ENCODE measurements at regions not wholly inside any gene's neighbourhood (a gene's known extent, or its start where the extent isn't known, plus 50 kb on each side); places are given as distances from the start of the nearest gene placed in this dataset.

GRCh38 chr9:87127543-87127942 lies 180.2 kb upstream of the GAS1 start:
- peaks cover 21% of the 10 kb centered on the region for H3K4me1 ChIP-seq (ENCODE audit: control insufficient read depth, extremely low read depth, insufficient read depth, low read length)
- no peak overlapping the region for H3K27ac ChIP-seq (ENCODE audit: control insufficient read depth, insufficient read depth, low read length)
- no peak overlapping the region for H3K9ac ChIP-seq (ENCODE audit: control insufficient read depth, extremely low read depth, insufficient read depth, low read length)
- H2AFZ ChIP-seq (ENCODE audit: control insufficient read depth, low read length): no peak overlapping the region
- FAIRE-seq: no peak
- dilution Hi-C loops (cut with MboI; ENCODE audit: extremely low pct_ligation_motif_present, low sequenced_read_pairs): no loop called here
- H4K20me1 ChIP-seq (ENCODE audit: control insufficient read depth, extremely low read depth, insufficient read depth, low read length): no peaks in the 10 kb centered on the region
- no peaks in the 10 kb centered on the region for H3K27me3 ChIP-seq (ENCODE audit: control insufficient read depth, extremely low read depth, insufficient read depth, low read length)
- no peaks in the 10 kb centered on the region for H3K9me1 ChIP-seq (ENCODE audit: control insufficient read depth, extremely low read depth, insufficient read depth, low read length)
- TF ChIP-seq, protein P1, sequence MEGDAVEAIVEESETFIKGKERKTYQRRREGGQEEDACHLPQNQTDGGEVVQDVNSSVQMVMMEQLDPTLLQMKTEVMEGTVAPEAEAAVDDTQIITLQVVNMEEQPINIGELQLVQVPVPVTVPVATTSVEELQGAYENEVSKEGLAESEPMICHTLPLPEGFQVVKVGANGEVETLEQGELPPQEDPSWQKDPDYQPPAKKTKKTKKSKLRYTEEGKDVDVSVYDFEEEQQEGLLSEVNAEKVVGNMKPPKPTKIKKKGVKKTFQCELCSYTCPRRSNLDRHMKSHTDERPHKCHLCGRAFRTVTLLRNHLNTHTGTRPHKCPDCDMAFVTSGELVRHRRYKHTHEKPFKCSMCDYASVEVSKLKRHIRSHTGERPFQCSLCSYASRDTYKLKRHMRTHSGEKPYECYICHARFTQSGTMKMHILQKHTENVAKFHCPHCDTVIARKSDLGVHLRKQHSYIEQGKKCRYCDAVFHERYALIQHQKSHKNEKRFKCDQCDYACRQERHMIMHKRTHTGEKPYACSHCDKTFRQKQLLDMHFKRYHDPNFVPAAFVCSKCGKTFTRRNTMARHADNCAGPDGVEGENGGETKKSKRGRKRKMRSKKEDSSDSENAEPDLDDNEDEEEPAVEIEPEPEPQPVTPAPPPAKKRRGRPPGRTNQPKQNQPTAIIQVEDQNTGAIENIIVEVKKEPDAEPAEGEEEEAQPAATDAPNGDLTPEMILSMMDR (optimal IDR thresholded peaks at IDR 0.05 in 1 of 3, IDR thresholded peaks at IDR 0.05 in 1 of 3, conservative IDR thresholded peaks at IDR 0.05 in 1 of 3; ENCODE audit: extremely low read depth in 1 of 3, insufficient read depth in 2 of 3, low read length in 3 of 3): no peak
- TF ChIP-seq EZH2 (IDR thresholded peaks at IDR 0.05; ENCODE audit: low read length): no peak
- H3K4me3 ChIP-seq (ENCODE audit: control insufficient read depth in 2 of 3, extremely low read depth in 1 of 3, insufficient read depth in 2 of 3, low read depth in 1 of 3, low read length in 3 of 3): no peak overlapping the region
- no peak overlapping the region for H3K4me2 ChIP-seq (ENCODE audit: control insufficient read depth, extremely low read depth, insufficient read depth, low read depth, low read length)
- no peaks in the 10 kb centered on the region for H3K36me3 ChIP-seq (ENCODE audit: control insufficient read depth in 2 of 2, extremely low read depth in 1 of 2, insufficient read depth in 2 of 2, low read length in 2 of 2)
- H3K79me2 ChIP-seq (ENCODE audit: control insufficient read depth, insufficient read depth, low read length): no peaks in the 10 kb centered on the region
- no peaks in the 10 kb centered on the region for H3K9me3 ChIP-seq (ENCODE audit: control insufficient read depth, low read depth, low read length)
- DNase-seq (ENCODE audit: low read depth, low spot score): no peak

DNA sequence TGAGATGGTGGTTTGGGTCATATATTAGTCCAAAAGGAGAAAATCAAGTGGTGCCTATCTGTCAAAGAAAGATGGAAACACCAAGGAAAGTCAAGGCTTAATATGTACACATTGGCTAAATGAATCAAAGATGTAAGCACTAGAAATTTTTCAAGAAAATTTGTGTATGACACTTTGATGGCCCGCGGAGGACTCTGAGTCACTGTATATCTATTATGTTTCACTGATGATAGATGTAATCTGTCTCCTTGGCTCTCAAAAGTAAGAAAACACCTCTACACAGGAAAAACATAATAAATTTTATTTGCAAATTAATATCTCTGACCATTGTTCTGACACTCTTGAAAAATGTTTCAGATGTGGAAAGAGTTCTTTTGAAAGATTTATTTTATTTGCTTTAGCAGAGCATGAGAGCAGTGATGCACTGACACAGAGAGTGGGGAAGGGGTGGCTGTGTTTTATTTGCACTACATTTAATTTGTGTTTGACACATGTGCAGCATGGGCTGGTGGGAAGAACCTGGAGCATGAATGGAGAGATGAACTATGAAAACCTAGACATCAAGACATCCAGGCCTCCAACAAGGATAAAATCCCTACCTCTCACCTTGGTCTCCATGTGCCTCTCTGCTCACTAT lies 180.8 kb upstream of the GAS1 start:
- Histone ChIP-seq H3K4me1 (ENCODE audit: control insufficient read depth, extremely low read depth, insufficient read depth, low read length) (peaks cover 15% of the 10 kb centered on the region), H3K9me1 (ENCODE audit: control insufficient read depth, extremely low read depth, insufficient read depth, low read length) (no peaks in the 10 kb centered on the region), H3K79me2 (ENCODE audit: control insufficient read depth, insufficient read depth, low read length) (no peaks in the 10 kb centered on the region), H3K36me3 (ENCODE audit: control insufficient read depth in 2 of 2, extremely low read depth in 1 of 2, insufficient read depth in 2 of 2, low read length in 2 of 2) (no peaks in the 10 kb centered on the region), H3K9me3 (ENCODE audit: control insufficient read depth, low read depth, low read length) (no peaks in the 10 kb centered on the region), H3K4me3 (ENCODE audit: control insufficient read depth in 2 of 3, extremely low read depth in 1 of 3, insufficient read depth in 2 of 3, low read depth in 1 of 3, low read length in 3 of 3) (no peak overlapping the region), H3K4me2 (ENCODE audit: control insufficient read depth, extremely low read depth, insufficient read depth, low read depth, low read length) (no peak overlapping the region), H3K27ac (ENCODE audit: control insufficient read depth, insufficient read depth, low read length) (no peak overlapping the region), H2AFZ (ENCODE audit: control insufficient read depth, low read length) (no peak overlapping the region), H3K27me3 (ENCODE audit: control insufficient read depth, extremely low read depth, insufficient read depth, low read length) (no peaks in the 10 kb centered on the region), H3K9ac (ENCODE audit: control insufficient read depth, extremely low read depth, insufficient read depth, low read length) (no peak overlapping the region), H4K20me1 (ENCODE audit: control insufficient read depth, extremely low read depth, insufficient read depth, low read length) (no peaks in the 10 kb centered on the region)
- dilution Hi-C loops (cut with MboI; ENCODE audit: extremely low pct_ligation_motif_present, low sequenced_read_pairs): no loop called here
- TF ChIP-seq, protein P1 (optimal IDR thresholded peaks at IDR 0.05 in 1 of 3, IDR thresholded peaks at IDR 0.05 in 1 of 3, conservative IDR thresholded peaks at IDR 0.05 in 1 of 3; ENCODE audit: extremely low read depth in 1 of 3, insufficient read depth in 2 of 3, low read length in 3 of 3): no peak
- TF ChIP-seq EZH2 (IDR thresholded peaks at IDR 0.05; ENCODE audit: low read length): no peak
- FAIRE-seq (no peak), DNase-seq (ENCODE audit: low read depth, low spot score) (no peak)
